CD14-positive monocyte (primary cell): ENCODE measurements at regions not wholly inside any gene's neighbourhood (a gene's known extent, or its start where the extent isn't known, plus 50 kb on each side); places are given as distances from the start of the nearest gene placed in this dataset.

Source experiments
- DNase-seq, 3 donors: peaks; one replicate each; pipeline ENCODE4 v3.0.0-alpha.2; 2011 to 2022
- H2AFZ ChIP-seq: 2 replicates; pipeline ENCODE4 v1.6.0; 2012; ENCODE audit warnings: mild to moderate bottlenecking, low read depth, low read length, inconsistent platforms; ENCODE audit not compliant: insufficient read depth, poor library complexity, severe bottlenecking
- H3K27ac ChIP-seq, 2 donors: 1 replicate in 1 of 2; 2 replicates in 1 of 2; pipeline ENCODE4 v1.5.1; 2012 to 2013; ENCODE audit warnings: low read length in 2 of 2, control low read depth in 1 of 2, inconsistent platforms in 1 of 2, low read depth in 1 of 2, mild to moderate bottlenecking in 1 of 2
- H3K27me3 ChIP-seq, 2 donors: one replicate each; pipeline versions ENCODE4 v1.6.0 to v1.6.1; 2011 to 2013; ENCODE audit warnings: low read length in 2 of 2; ENCODE audit not compliant: control insufficient read depth in 2 of 2, insufficient read depth in 2 of 2
- H3K36me3 ChIP-seq, 2 donors: replicated peaks in 1 of 2; 1 replicate in 1 of 2; 2 replicates in 1 of 2; pipeline versions ENCODE4 v1.5.1 to v1.6.1; 2012 to 2013; ENCODE audit warnings: low read length in 2 of 2, control low read depth in 1 of 2, inconsistent platforms in 1 of 2, mild to moderate bottlenecking in 1 of 2; ENCODE audit not compliant: insufficient read depth in 2 of 2, control insufficient read depth in 1 of 2
- H3K4me1 ChIP-seq, 2 donors: 1 replicate in 1 of 2; 2 replicates in 1 of 2; pipeline versions ENCODE4 v1.5.1 to v1.6.1; 2012 to 2013; ENCODE audit warnings: low read length in 2 of 2, control low read depth in 1 of 2, inconsistent platforms in 1 of 2, mild to moderate bottlenecking in 1 of 2, moderate library complexity in 1 of 2; ENCODE audit not compliant: insufficient read depth in 2 of 2, control insufficient read depth in 1 of 2
- H3K4me2 ChIP-seq: replicated peaks from 2 replicates; pipeline ENCODE3; 2012; ENCODE audit warnings: low read length, moderate library complexity, mild to moderate bottlenecking; ENCODE audit not compliant: poor library complexity, severe bottlenecking; ENCODE audit errors: extremely low read depth
- H3K4me3 ChIP-seq, 3 experiments: fragments of 200-600 bp in 1 of 3; sonication (generic) in 1 of 3; replicated peaks in 1 of 3; 1 replicate in 2 of 3; 2 replicates in 1 of 3; pipeline ENCODE4 v1.5.1; 2011 to 2013; ENCODE audit warnings: low read length in 3 of 3, mild to moderate bottlenecking in 3 of 3, control low read depth in 2 of 3, low read depth in 2 of 3, inconsistent platforms in 1 of 3, moderate library complexity in 1 of 3
- H3K79me2 ChIP-seq: 2 replicates; pipeline ENCODE4 v1.6.0; 2012; ENCODE audit warnings: mild to moderate bottlenecking, control low read depth, inconsistent platforms, low read length, moderate library complexity; ENCODE audit not compliant: insufficient read depth
- H3K9ac ChIP-seq: 2 replicates; pipeline ENCODE4 v1.6.0; 2017; ENCODE audit warnings: low read length, mild to moderate bottlenecking; ENCODE audit not compliant: insufficient read depth, poor library complexity, severe bottlenecking
- H3K9me3 ChIP-seq, 2 donors: replicated peaks in 1 of 2; 1 replicate in 1 of 2; 2 replicates in 1 of 2; pipeline versions ENCODE4 v1.5.1 to v1.6.1; 2012 to 2013; ENCODE audit warnings: low read length in 2 of 2, control low read depth in 1 of 2; ENCODE audit not compliant: control insufficient read depth in 1 of 2, insufficient read depth in 1 of 2
- H4K20me1 ChIP-seq: 2 replicates; pipeline ENCODE4 v1.6.0; 2012; ENCODE audit warnings: mild to moderate bottlenecking, low read length, control low read depth, moderate library complexity; ENCODE audit not compliant: insufficient read depth
- H3K27ac Mint-ChIP-seq, 7 donors: one replicate each; pipeline ENCODE4 v1.8.0; 2020; ENCODE audit warnings: mild to moderate bottlenecking in 7 of 7, mixed read lengths in 7 of 7, moderate library complexity in 6 of 7, inconsistent platforms in 2 of 7
- H3K27me3 Mint-ChIP-seq, 3 donors: one replicate each; pipeline ENCODE4 v1.8.0; 2021 to 2022; ENCODE audit warnings: low read depth in 3 of 3, mild to moderate bottlenecking in 3 of 3, mixed read lengths in 3 of 3, moderate library complexity in 3 of 3, inconsistent platforms in 1 of 3
- H3K36me3 Mint-ChIP-seq, 2 donors: one replicate each; pipeline ENCODE4 v1.8.0; 2020; ENCODE audit warnings: mixed read lengths in 2 of 2, inconsistent platforms in 1 of 2, mild to moderate bottlenecking in 1 of 2
- H3K4me1 Mint-ChIP-seq: one replicate; pipeline ENCODE4 v1.8.0; 2020; ENCODE audit warnings: mild to moderate bottlenecking, mixed read lengths
- H3K4me3 Mint-ChIP-seq, 2 donors: one replicate each; pipeline ENCODE4 v1.8.0; 2020; ENCODE audit warnings: mild to moderate bottlenecking in 2 of 2, mixed read lengths in 2 of 2, moderate library complexity in 1 of 2
- H3K9me3 Mint-ChIP-seq, 7 donors: one replicate each; pipeline ENCODE4 v1.8.0; 2020 to 2022; ENCODE audit warnings: mixed read lengths in 7 of 7, mild to moderate bottlenecking in 6 of 7, moderate library complexity in 6 of 7, inconsistent platforms in 2 of 7
- CTCF ChIP-seq: fragments of 200-600 bp; IDR thresholded peaks from one replicate; pipeline ENCODE4 v1.8.0; 2022; ENCODE audit warnings: antibody characterized with exemption, mild to moderate bottlenecking
- WGBS: methylation state at CpG from one replicate; pipeline ENCODE4 v1.1.5; 2013; ENCODE audit warnings: missing lambda C conversion rate; ENCODE audit not compliant: insufficient coverage; 5-methylcytosine and 5-hydroxymethylcytosine counted together
- intact Hi-C, 2 donors: fragments of 100-400 bp; cut with micrococcal nuclease; formaldehyde crosslinking; loops; one replicate each; pipeline versions ENCODE4 v1.15.0 to v1.15.1; 2023

DNA sequence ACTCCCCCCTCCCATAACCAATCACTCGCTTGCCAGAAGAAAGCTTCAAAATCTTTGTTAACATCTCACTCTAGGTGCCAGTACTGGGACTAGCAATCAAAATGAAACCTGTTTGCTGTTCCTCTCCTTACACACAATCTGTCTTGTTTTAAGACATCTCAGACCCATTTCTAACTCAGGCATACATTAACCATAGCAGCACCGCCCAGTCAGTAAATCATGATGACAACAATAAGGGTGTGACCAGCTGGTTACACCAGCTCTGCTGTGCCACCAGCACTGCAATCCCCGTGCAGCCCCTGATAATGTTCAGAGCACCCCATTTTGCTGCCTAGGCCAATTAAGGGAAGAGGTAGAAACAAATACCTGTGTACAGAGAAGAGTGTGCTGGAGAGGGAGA is 185.2 kb upstream of the TAB2 start:
- 87% methylated on average over 3 of the region's 3 CpGs for WGBS
- H3K36me3 Mint-ChIP-seq = no peaks in the 10 kb centered on the region
- H3K4me3 Mint-ChIP-seq = no peak overlapping the region
- H3K4me1 ChIP-seq = peaks cover 14 to 24% of the 10 kb centered on the region in 2 donors
- H3K27ac Mint-ChIP-seq = no peak overlapping the region
- TF ChIP-seq CTCF = no peak
- H3K36me3 ChIP-seq = no peaks in the 10 kb centered on the region
- H3K4me1 Mint-ChIP-seq = peaks cover 28% of the 10 kb centered on the region
- no peak overlapping the region for H3K9ac ChIP-seq
- DNase-seq = no peak
- H3K9me3 Mint-ChIP-seq = peaks cover 0 to 2% (median 0%) of the 10 kb centered on the region in 7 donors
- no peaks in the 10 kb centered on the region for H3K79me2 ChIP-seq
- intact Hi-C loops = loop anchor here in 1 of 2 donors (2.0 kb wide), 1 partner anchor 22 kb away; no protein-coding TSS in a partner anchor
- no peak overlapping the region for H3K4me3 ChIP-seq
- peaks cover 0 to 4% (median 3%) of the 10 kb centered on the region in 3 donors for H3K27me3 Mint-ChIP-seq
- no peaks in the 10 kb centered on the region for H3K27me3 ChIP-seq
- H3K27ac ChIP-seq = no peak overlapping the region
- no peak overlapping the region for H3K4me2 ChIP-seq
- no peak overlapping the region for H2AFZ ChIP-seq
- H4K20me1 ChIP-seq = no peaks in the 10 kb centered on the region
- no peaks in the 10 kb centered on the region for H3K9me3 ChIP-seq

DNA sequence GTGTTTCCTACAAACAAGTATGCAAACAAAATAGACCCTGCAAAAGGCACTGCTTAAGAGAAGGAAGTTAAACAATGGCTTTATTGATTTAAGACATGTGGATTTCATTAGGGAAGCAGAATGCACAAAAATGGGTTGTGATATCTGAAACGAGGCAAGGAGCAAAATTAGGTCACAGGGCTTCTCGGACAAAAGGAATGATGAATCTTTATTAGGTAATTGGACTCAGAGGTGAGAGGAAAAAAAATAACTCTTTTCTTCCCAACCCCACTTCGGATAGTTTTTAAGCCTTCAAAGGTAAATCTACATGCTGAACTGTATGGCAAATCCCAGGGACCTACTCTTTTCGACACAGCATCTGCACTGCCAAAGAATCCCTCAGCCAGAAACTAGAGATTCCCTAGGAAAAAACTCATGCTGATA is 183.0 kb upstream of the TAB2 start:
- no peaks in the 10 kb centered on the region for H3K36me3 ChIP-seq
- TF ChIP-seq CTCF = no peak
- peaks cover 20% of the 10 kb centered on the region for H3K4me1 Mint-ChIP-seq
- H3K4me3 ChIP-seq = no peak overlapping the region
- peaks cover 0 to 2% (median 0%) of the 10 kb centered on the region in 7 donors for H3K9me3 Mint-ChIP-seq
- peaks cover 0 to 3% (median 2%) of the 10 kb centered on the region in 3 donors for H3K27me3 Mint-ChIP-seq
- H3K9me3 ChIP-seq = no peaks in the 10 kb centered on the region
- H3K9ac ChIP-seq = no peak overlapping the region
- H3K79me2 ChIP-seq = no peaks in the 10 kb centered on the region
- H4K20me1 ChIP-seq = no peaks in the 10 kb centered on the region
- no peaks in the 10 kb centered on the region for H3K27me3 ChIP-seq
- H3K4me1 ChIP-seq = peaks cover 15 to 18% of the 10 kb centered on the region in 2 donors
- no peak overlapping the region for H3K27ac Mint-ChIP-seq
- DNase-seq = no peak
- no peak overlapping the region for H3K4me3 Mint-ChIP-seq
- H3K4me2 ChIP-seq = no peak overlapping the region
- no peaks in the 10 kb centered on the region for H3K36me3 Mint-ChIP-seq
- no peak overlapping the region for H2AFZ ChIP-seq
- intact Hi-C loops = no loop called here
- no CpG with 5 or more reads among the region's 4 CpGs for WGBS
- H3K27ac ChIP-seq = no peak overlapping the region
